Caco-2 (cell line): ENCODE measurements at regions not wholly inside any gene's neighbourhood (a gene's known extent, or its start where the extent isn't known, plus 50 kb on each side); places are given as distances from the start of the nearest gene placed in this dataset.

Source experiments
- BruUV-seq: library from RNA; stranded (reverse); fragments of 400-500 nt; replicated peaks from 2 replicates; lab custom pipeline; 2021; lab: Mats Ljungman, UMichigan
- CTCF ChIA-PET: fragments of 300-600 bp; sonication (Branson Sonifier 250); formaldehyde crosslinking; loops from one replicate; lab custom pipeline; 2022; ENCODE audit warnings: antibody characterized with exemption; lab: Charles Lee
- POLR2A ChIA-PET: fragments of 300-600 bp; sonication (Branson Sonifier 250); formaldehyde crosslinking; loops from one replicate; lab custom pipeline; 2022; ENCODE audit warnings: antibody characterized with exemption; lab: Charles Lee
- DNase-seq, 2 experiments: peaks; one replicate each; pipeline versions ENCODE4 v3.0.0 to v3.0.0-alpha.2; 2020 to 2022
- H3K27me3 ChIP-seq: replicated peaks from 2 replicates; pipeline ENCODE4 v1.6.0; 2011; ENCODE audit warnings: low read length; ENCODE audit not compliant: control insufficient read depth, insufficient read depth
- H3K36me3 ChIP-seq: 2 replicates; pipeline ENCODE4 v1.5.1; 2011; ENCODE audit warnings: low read length; ENCODE audit not compliant: control insufficient read depth, insufficient read depth
- H3K4me1 ChIP-seq: fragments of 250-450 bp; sonication (Bioruptor Pico); 2 replicates; pipeline ENCODE4 v1.5.1; 2020; ENCODE audit warnings: mild to moderate bottlenecking
- H3K4me3 ChIP-seq: 2 replicates; pipeline ENCODE4 v1.5.1; 2011; ENCODE audit warnings: low read depth, mild to moderate bottlenecking, control low read depth, low read length
- H3K9me3 ChIP-seq: fragments of 250-450 bp; sonication (Bioruptor Pico); 2 replicates; pipeline ENCODE4 v1.5.1; 2020; ENCODE audit warnings: mild to moderate bottlenecking, moderate library complexity
- H3K27ac Mint-ChIP-seq: one replicate; pipeline ENCODE4 v1.8.0; 2022; ENCODE audit warnings: mixed read lengths; ENCODE audit not compliant: unreplicated experiment
- H3K27me3 Mint-ChIP-seq: one replicate; pipeline ENCODE4 v1.8.0; 2022; ENCODE audit warnings: mixed read lengths; ENCODE audit not compliant: insufficient read depth, unreplicated experiment
- H3K36me3 Mint-ChIP-seq: one replicate; pipeline ENCODE4 v1.8.0; 2022; ENCODE audit warnings: mild to moderate bottlenecking, mixed read lengths; ENCODE audit not compliant: insufficient read depth, unreplicated experiment
- H3K4me1 Mint-ChIP-seq: one replicate; pipeline ENCODE4 v1.8.0; 2022; ENCODE audit warnings: low read depth, mixed read lengths; ENCODE audit not compliant: unreplicated experiment
- H3K4me3 Mint-ChIP-seq: one replicate; pipeline ENCODE4 v1.8.0; 2022; ENCODE audit warnings: mild to moderate bottlenecking, moderate library complexity, mixed read lengths; ENCODE audit not compliant: unreplicated experiment
- H3K9me3 Mint-ChIP-seq: one replicate; pipeline ENCODE4 v1.8.0; 2022; ENCODE audit warnings: mixed read lengths; ENCODE audit not compliant: unreplicated experiment
- CTCF ChIP-seq, 2 experiments: fragments of 200-600 bp in 1 of 2; IDR thresholded peaks; 1 replicate in 1 of 2; 2 replicates in 1 of 2; pipeline versions ENCODE4 v1.5.1 to v1.8.0; 2011 to 2022; ENCODE audit warnings: antibody characterized with exemption in 1 of 2, control low read depth in 1 of 2, inconsistent platforms in 1 of 2, low read depth in 1 of 2, low read length in 1 of 2, mild to moderate bottlenecking in 1 of 2, moderate library complexity in 1 of 2; ENCODE audit not compliant: insufficient read depth in 1 of 2, severe bottlenecking in 1 of 2, unreplicated experiment in 1 of 2
- intact Hi-C: fragments of 100-400 bp; cut with micrococcal nuclease; formaldehyde crosslinking; loops from one replicate; pipeline ENCODE4 v1.10.0; 2022; ENCODE audit not compliant: unreplicated experiment

GRCh38 chr12:73361864-73362230 is 1089.7 kb downstream of the TRHDE start:
- no peaks in the 10 kb centered on the region for H3K9me3 Mint-ChIP-seq
- TF ChIP-seq CTCF (IDR thresholded peaks at IDR 0.05; ENCODE audit: insufficient read depth in 1 of 2, low read depth in 1 of 2, low read length in 1 of 2, severe bottlenecking in 1 of 2, unreplicated experiment in 1 of 2), result no peak
- Histone ChIP-seq H3K36me3 (no peaks in the 10 kb centered on the region), H3K27me3 (no peaks in the 10 kb centered on the region), H3K4me1 (no peaks in the 10 kb centered on the region), H3K4me3 (no peak overlapping the region), H3K9me3 (no peaks in the 10 kb centered on the region)
- H3K27ac Mint-ChIP-seq, result no peak overlapping the region
- H3K4me3 Mint-ChIP-seq, result no peak overlapping the region
- H3K4me1 Mint-ChIP-seq, result no peaks in the 10 kb centered on the region
- H3K27me3 Mint-ChIP-seq, result no peaks in the 10 kb centered on the region
- BruUV-seq, result no TSS peak
- DNase-seq, result no peak
- intact Hi-C loops, result no loop called here
- H3K36me3 Mint-ChIP-seq, result no peaks in the 10 kb centered on the region
- POLR2A ChIA-PET, result no interaction called here
- CTCF ChIA-PET, result no interaction called here

GRCh38 chr12:73362666-73363065 is 1090.5 kb downstream of the TRHDE start:
- Histone ChIP-seq H3K36me3 (no peaks in the 10 kb centered on the region), H3K4me3 (no peak overlapping the region), H3K9me3 (no peaks in the 10 kb centered on the region), H3K4me1 (no peaks in the 10 kb centered on the region), H3K27me3 (no peaks in the 10 kb centered on the region)
- POLR2A ChIA-PET, result no interaction called here
- TF ChIP-seq CTCF (IDR thresholded peaks at IDR 0.05; ENCODE audit: insufficient read depth in 1 of 2, low read depth in 1 of 2, low read length in 1 of 2, severe bottlenecking in 1 of 2, unreplicated experiment in 1 of 2), result no peak
- CTCF ChIA-PET, result no interaction called here
- no peak for DNase-seq
- no peaks in the 10 kb centered on the region for H3K9me3 Mint-ChIP-seq
- H3K27ac Mint-ChIP-seq, result no peak overlapping the region
- H3K27me3 Mint-ChIP-seq, result no peaks in the 10 kb centered on the region
- no TSS peak for BruUV-seq
- H3K36me3 Mint-ChIP-seq, result no peaks in the 10 kb centered on the region
- H3K4me1 Mint-ChIP-seq, result no peaks in the 10 kb centered on the region
- intact Hi-C loops, result no loop called here
- H3K4me3 Mint-ChIP-seq, result no peak overlapping the region

- H3K9me3 Mint-ChIP-seq, result no peaks in the 10 kb centered on the region
- no peaks in the 10 kb centered on the region for H3K9me3 ChIP-seq
- no peaks in the 10 kb centered on the region for H3K36me3 Mint-ChIP-seq
- no peaks in the 10 kb centered on the region for H3K27me3 ChIP-seq
- intact Hi-C loops, result no loop called here
- H3K27ac Mint-ChIP-seq, result no peak overlapping the region
- no peak for TF ChIP-seq CTCF (IDR thresholded peaks at IDR 0.05; ENCODE audit: insufficient read depth in 1 of 2, low read depth in 1 of 2, low read length in 1 of 2, severe bottlenecking in 1 of 2, unreplicated experiment in 1 of 2)
- H3K36me3 ChIP-seq, result no peaks in the 10 kb centered on the region
- no peak overlapping the region for H3K4me3 Mint-ChIP-seq
- ChIA-PET POLR2A (no interaction called here), CTCF (no interaction called here)
- no peaks in the 10 kb centered on the region for H3K27me3 Mint-ChIP-seq
- H3K4me1 ChIP-seq, result no peaks in the 10 kb centered on the region
- H3K4me3 ChIP-seq, result no peak overlapping the region
- H3K4me1 Mint-ChIP-seq, result no peaks in the 10 kb centered on the region
- no peak for DNase-seq
- BruUV-seq, result no TSS peak
These were observed 1100.7 kb downstream of the TRHDE start for GRCh38 chr12:73372856-73373255.
